Activated T-helper 9 cell treated with anti-CD3 and anti-CD28 coated beads, Interleukin-2, amount 50 U/mL, for 16 hours (primary cell): ENCODE measurements at regions not wholly inside any gene's neighbourhood (a gene's known extent, or its start where the extent isn't known, plus 50 kb on each side); places are given as distances from the start of the nearest gene placed in this dataset.

Source experiments
- DNase-seq: peaks from one replicate; pipeline ENCODE4 v3.0.0-alpha.2; 2020; ENCODE audit warnings: low read depth

DNA sequence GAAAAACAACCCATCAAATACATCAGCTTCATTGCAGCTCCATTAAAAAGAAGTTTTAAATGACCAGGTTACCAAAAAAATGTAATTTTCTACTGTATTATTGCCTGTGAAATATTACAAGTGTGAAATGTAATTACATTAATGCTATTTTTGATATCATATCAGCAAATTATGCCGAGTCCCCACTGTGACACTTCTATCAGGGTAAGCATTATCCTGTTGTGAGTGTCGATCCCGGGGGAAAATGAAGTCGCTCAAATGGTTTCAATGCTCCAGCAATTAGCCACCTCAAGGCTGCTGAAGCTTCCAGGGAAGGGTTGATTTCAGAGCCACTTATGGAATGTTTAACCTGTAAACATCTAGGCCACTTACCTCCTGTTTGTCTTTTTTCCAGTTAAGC lies 70.4 kb downstream of the RCN1 start:
- DNase-seq = no peak

DNA sequence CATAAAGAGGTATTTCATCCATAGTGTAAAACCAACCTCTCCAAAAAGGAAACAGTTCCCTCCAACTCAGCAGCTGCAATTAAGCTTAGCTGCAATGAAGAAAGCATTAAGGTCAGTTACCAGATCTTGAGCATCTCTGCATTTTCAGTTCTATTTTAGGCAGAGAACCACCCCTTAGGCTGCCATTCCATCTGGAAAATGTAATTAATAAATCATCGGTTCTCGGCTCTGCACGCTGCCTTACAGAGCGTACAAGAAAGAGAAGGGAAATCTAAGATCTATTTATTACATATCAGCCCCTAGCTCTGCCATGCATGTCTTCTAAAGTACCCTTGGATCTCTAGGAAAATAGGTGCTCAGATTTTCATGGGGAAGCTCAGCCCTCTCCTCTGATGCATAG lies 71.5 kb downstream of the RCN1 start:
- DNase-seq = no peak

DNA sequence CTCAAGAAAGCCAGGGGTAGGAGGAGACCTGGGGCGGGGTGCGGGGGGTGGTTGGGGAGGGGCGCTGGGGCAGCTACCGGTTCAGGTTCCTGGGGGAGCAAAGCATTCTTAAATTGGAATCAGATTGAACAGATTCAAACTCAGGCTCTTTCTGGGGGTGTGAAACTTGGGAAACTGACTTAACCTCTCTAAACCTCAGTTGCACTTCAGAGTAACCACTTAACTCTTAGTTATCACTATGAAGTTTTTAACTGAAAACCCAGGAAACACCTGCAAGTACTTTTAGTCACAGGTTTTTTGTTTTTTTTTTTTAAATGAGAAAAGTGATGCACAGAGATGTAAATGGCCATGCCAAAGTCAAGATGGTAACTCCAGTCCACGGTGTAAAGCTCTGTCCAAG lies 72.0 kb downstream of the RCN1 start:
- DNase-seq = no peak

DNA sequence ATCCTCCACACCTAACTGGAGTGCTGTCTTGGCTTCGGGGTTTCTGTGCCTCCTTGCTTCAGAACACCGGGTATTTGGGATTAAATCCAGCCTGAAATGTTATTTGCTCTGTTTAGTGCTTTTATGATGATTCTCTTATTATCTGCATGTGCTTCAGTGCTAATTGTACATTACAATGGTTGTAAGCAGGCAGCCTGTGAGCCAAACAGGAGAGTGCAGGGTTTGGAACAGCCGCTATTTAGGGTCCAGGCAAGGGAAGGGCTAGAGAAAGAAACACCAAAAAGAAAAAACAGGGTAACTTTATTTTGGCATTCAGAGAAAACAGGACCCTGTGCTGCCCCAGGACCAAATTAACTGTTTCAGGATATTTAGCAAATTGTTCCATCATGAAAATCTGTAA lies 72.7 kb downstream of the RCN1 start:
- DNase-seq = no peak

DNA sequence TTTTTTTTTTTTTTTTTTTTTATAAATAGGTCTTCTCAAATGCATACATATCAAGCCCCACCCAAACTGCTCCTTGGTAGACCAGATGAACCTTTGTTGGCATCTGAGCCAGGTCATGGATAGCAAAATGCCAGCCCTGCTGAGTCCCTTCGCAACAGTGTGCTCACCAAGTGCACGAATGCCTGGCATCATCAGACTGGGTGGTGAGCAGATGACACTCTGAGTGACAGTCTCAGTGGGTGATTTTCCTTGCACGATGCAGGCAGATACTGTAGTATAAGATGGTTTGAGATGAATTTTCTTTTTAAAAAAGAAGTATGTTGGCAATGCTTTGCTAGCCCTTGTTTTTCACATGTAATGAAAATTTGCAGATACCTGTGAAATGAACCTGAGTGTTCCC lies 74.0 kb downstream of the RCN1 start:
- DNase-seq = no peak

DNA sequence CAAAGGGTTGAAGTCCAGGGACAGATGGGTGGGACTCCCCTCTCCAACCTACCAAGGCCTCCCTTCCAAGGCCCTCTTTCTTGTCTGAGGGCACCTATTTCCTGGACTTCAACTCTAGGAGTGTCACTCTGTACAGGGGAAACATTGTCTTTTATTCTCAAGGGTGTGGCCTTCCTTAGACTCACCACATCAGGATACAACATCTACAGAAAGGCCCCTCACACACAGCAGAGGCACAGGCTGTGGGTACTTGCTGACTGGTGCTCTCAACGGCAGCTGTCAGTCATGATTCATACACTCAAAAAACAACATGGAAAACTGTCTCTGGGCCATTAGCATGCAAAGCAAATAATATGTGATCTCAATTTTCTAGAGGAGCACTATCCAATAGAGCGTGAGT lies 78.0 kb downstream of the RCN1 start:
- no peak for DNase-seq

DNA sequence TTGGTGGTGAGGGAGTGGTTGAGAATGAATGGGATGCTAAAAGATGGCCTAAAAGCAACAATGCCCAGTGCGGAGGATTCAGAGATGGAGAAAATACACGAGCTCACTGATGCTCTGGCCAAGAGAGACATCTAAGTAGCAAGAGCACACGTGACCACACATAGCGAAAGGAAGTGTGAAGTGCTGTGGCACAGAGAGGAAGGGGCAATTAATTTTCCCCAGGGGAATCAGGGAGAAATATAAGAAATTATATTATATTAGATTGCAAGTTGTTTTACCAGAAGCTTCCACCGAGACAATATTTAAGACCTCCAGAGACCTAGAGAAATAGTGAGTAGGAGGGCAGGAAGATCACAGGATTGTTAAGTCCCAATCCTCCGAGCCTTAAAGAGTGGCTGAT lies 80.6 kb downstream of the RCN1 start:
- no peak for DNase-seq

DNA sequence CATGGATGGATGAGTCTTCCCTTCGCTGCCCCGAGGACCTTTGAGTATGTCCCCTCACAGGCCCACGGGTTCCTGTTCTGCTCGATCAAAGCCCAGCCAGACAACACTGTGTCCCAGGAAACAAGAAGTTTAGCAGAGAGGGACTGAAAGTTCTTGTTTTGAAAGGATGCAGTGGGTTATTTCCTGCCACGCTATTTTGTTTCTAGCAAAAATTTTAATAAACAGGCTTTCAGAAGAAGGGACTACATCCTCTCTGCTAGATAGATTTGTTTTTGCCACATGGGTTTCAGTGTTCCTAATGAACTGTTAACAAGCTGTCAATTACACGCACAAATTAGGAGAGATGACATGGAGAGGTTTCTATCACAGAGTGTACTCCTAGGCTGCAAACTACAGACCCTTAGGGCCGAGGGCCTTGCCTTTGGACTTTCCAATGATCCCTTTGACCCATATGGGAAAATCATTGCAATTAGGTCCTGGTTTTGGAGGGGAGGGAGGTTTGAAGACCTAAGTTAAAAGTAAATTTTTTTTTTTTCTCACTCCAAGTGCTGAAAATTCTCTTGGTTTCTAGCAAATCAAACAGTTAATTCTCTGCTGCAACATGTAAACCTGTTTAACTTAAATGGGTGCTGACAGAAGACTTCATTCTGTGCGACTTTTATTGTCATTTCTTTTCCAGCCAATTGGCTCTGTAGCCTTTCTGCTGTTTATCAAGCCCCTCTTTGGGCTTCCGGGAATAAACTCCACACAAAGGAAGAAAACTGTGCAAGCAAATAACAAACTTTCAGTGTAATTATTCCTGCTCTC lies 81.4 kb downstream of the RCN1 start:
- no peak for DNase-seq

DNA sequence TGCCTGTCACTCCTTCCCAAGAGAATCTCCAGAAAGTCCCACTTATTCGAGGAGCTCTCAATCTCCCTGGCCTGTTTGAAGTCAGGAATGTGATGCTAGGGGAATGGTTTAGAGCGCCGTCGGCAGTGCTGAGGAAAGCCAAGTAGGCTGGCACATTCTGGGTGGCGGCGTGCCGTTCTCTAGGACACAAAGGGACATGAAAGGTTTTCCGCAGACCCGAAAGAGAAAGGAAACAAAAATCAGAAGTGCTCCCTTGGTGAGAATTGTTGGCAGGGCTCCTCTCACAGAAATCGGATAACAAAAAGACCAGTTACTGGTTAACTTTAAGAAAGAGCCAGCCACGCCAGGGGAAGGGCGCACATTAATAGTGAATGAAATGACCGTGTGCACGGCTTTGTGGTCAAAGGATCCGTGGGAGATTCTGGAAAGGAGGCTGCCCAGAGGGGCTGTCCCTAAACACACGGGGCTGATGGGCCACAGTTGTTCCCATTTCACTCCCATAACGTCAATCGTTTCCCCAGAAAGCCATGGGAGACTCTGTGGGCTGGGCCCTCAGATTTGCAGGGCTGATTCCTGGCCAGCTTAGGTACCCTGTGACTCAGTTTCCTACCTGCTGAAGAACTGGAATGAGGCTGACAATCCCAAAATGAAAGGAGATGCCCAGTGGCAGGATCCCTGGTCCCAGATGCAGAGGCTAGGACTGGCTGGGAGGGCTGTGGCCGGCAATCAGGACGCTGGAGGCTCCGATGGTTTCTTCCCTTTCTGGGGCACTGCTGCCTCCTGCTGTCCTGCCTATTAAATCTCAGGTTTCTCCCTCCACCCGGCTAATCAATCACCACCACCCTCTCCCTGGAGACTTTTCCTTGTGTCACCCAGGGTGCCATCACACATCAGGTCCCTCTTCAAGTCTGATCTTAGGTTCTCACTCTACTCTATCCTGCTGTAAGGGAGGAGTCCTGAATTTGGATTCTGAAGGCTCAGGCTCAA lies 82.3 kb downstream of the RCN1 start:
- no peak for DNase-seq

DNA sequence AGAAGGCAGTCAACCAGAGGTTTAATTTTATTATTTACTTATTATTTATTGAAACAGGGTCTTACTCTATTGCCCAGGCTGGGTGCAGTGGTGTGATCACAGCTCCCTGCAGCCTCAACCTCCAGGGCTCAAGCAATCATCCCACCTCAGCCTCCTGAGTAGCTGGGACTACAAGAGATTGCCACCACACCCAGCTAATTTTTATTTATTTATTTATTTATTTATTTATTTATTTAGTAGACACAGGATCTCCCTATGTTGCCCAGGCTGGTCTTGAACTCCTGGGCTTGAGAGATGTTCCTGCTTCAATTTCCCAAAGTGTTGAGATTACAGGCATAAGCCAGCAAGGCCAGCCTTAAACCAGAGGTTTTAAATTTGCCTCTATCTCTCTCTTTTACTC lies 83.1 kb downstream of the RCN1 start:
- no peak for DNase-seq

DNA sequence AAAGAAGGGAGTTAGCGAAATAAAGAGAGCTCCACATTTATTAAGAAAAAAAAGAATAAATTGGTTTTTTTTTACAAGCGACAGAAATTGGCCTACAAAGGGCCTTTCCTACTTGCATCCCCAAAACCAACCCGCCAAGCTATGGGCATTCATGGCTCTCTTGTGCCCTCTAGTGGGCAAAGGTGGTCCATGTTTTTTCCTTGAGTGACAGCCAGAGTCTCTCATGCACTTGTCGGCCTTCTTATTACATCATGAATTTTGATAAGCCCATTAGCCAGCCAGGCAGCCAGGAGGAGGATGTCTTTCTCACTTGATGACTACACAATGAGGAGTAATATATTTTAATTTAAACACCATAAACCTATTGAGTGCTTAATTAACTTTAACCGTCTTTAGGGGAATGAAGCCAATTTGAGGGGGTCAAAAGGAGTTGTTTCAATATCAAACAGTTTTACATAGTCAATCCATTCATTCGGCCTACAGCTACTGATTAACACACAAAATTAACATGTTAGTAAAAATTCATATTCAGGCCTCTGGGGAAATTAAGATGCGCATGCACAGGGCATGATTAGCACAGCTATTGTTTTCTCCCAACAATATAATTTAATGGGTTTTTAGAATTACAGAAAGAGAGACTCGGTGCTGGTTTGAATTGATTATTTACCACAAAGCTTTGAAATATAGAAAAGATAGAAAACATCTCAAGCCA lies 85.5 kb downstream of the RCN1 start:
- peak; percentile 41 for DNase-seq

DNA sequence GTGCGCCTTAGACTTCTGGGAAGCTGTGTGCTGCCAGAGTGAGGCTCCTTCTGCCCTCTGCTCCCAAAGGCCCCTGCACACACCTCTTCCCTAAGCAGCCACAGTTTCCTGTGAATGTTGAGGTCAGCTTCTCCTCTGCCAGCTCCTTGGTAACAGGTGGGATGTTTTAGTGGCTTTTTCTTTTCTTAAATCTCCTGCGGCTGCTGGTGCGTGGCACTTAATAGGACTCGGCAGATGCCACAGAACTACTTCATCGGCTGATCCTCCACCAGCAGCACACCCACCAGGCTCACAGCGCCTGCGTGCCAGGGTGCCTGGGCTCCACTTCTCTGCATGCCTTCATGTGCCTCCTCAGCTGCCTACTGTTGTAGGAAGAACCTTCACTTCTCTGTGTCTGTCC lies 87.8 kb downstream of the RCN1 start:
- DNase-seq = no peak

DNA sequence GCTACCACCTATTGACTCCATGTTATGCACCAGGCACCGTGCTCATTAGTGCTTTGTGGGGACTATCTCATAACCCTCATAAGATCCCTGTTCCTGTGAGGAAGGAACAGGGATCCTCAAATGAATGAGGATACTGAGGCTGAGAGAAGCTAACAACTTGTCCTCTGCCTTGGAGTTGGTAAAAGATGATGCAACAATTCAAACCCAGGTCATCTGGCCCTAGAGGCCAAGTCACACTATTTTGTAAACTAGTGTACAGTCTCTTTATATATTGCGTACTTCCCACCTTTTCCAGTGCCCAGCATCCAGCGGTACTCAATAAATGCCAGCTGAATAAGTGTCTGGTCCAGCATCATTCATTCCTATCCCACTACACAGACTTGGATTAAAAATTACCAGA lies 92.6 kb downstream of the RCN1 start:
- DNase-seq = no peak

DNA sequence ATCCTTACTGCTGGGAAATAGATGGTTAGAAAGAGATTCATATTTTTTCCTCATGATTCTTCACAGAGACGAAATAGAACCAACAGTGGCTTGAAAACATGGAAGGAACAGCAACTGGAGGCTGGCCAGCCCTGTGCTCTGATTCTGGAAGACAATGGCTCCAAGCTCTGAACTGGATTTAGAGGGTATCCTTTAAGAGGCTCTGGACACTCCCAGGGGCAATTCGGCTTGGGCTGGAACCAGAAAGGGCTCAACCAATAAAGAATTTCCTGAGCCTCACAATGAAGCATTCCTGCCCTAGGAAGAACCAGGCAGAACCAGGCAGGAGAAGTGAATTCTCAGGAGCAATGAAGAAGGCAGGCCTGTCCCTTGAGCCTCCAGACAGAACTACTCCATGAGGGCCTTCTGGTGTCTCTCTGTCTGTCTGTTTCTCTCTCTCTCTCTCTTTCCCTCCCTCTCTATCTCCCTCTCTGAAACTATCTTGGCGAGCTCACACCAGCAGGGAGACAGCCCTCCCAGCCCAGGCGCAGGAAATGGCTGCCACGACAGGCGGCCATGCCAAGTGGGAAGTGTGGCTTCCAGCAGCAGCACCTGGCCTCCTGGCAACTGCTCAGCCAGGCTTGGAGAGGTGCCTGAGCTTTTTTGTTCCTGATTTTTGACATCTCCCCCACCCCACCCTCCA lies 93.3 kb downstream of the RCN1 start:
- no peak for DNase-seq

DNA sequence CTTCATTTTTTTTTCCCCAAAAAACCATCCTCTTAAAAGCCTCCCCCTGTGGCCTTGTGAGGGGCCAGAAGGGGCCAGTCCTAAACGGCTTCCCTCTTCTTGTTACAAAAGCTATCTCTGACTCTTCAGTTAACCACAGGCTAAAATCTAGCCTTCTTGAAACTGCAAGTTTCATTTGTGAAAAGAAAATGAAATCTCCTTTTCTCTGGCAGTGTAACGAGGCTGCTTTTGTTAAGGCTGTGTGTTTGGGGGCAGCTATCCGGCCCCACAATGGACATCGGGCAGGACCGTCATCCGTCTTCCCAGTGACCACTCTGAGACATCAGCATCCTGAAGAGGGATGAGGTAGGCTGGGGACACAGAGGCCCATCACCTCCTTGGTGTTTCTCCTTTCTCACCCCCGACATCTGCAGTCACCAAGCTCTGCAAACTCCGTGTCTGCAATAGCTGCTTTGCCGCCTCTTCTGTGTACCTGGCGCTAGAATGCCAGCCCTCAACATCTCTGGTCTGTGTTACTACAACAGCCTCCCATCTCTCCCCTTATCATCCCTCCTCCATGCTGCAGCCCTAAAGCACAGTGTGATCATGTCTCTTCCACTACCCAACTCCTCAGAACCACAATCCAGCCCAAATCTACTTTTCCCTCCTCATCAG lies 94.0 kb downstream of the RCN1 start:
- no peak for DNase-seq

DNA sequence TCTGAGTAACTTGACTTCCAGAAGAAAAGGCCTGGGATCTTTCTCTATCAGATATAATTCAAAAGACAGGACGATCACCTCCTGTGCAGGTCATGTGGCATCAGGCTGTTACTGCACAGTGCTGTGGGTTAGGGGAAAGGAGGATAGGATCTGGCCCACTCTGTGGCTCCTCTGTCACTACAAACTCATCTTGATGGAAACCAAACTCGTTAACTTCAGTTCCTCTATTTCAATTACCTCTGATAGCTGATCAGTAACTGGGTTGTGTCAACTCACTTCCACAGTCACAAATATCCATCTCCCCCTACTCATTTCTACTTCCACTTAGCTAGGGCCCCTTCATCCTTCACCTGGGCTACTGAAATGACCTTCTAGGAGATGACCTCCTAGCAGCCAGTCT lies 95.2 kb downstream of the RCN1 start:
- no peak for DNase-seq

DNA sequence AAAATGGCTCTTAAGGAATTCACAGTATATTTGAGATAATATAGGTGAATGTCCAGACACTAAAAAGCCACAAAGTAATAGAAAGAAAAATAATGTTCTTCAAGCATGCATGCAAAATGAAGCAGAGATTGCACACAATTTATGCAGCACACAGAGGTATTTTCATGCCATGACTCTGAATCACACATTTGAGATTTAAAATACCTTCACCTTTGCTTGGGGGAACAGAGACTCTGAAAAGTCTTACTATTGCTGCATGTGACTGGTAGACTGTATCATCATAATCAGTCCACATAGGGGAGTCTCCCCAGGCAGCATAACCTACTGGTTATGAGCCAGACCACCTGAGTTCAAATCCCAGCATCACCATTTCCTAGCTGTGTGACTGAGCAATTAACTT lies 96.2 kb downstream of the RCN1 start:
- no peak for DNase-seq

DNA sequence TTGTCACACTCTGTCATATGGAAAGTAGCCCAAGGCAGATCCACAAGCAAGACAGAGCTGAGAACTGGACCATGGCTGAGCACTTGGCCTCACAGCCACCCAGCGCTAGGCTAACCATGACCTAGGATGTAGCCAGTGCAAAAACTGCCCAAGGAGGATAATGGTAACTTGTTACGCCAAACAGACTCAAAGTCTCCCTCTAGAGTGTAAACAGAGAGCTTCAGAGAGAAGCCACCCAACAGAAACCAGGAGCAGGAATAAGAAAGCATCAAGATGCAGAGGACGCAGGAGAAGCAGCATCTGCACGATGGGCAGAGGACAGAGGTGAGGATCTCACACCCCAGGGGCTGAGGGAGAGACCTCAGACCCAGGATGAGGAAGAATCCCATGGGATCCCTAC lies 97.9 kb downstream of the RCN1 start:
- DNase-seq = no peak

DNA sequence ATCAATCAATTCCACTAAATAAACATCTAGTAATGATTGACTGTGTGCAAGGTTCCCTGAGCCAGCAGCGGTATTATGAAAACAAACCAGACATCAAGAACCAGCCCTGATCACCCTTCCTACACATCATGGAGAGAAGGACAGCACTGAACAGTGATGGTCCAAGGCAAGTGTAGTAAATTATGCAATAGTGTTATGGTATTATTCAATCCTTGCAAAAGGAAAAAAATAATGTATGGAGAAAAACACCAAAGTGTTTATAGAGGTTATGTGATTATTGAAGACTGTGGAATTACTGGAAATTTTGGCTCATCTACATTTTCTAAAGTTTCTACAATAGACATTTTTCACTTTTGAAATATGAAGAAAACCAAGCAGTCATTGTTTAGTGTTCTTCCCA lies 105.3 kb downstream of the RCN1 start:
- no peak for DNase-seq

DNA sequence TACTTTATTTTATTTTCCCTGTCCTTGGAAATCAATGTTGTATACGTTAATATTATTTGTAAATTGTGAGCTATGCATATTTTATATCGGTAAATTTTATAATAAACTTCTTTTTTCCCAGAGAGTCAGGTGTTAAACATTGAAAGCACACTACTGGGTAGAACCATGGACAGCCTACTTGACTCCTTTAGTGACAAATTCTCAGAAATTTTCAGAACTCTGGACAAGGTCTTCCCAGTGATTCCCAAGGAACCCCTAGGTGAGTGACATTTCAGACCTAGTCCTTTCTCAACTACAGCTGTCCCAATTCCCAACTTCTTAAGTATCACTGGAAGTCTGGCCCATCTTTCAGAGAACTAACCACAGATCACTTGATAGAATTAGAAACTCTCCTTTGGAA lies 107.2 kb downstream of the RCN1 start:
- DNase-seq = no peak

DNA sequence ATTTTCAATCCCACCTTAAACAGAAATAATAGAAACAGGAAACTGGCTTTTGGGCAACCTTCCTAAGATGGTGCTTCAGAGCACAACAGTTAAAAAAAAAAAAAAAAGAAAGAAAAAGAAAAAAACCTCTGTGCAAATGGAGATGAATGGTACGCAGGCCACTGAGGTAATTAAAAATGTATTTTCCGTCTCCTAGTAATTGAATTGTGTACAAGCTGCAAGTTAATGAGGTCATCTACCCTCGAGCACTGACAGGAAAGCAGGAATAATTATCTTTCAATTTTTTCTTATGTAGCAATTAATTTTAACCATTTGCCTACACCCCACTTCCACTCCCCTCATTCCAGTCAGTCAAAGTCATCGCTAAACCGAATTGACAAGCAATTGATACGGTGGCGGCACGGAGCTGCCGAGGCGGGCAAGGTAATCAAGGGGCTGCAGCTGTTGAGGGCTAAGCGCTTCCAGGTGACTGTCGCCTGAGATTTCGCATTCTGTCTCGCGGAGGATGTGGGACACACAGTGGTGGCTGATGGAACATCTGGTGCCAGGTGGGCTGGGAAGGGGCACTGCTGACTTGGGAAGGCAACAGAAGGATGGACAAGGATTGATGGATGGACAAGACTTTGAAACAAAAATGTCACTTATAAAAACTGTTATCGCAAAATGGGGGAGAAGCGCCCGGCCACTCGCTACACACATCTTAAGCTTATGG lies 109.4 kb downstream of the RCN1 start:
- no peak for DNase-seq
